IPS-NIHi7 (cell line): ENCODE measurements at regions not wholly inside any gene's neighbourhood (a gene's known extent, or its start where the extent isn't known, plus 50 kb on each side); places are given as distances from the start of the nearest gene placed in this dataset.
"Not testable (repeated sequence)": the region's sequence is repeated elsewhere in the genome, so short reads cannot be mapped to it uniquely, and the experiment has no call there.

ENCODE experiments used
- DNase-seq: peaks from one replicate; pipeline ENCODE4 v3.0.0; 2012; ENCODE audit warnings: mixed read lengths; ENCODE audit errors: extremely low spot score

GRCh38 chr11:3514635-3515424, 127.0 kb downstream of the ART5 start:
- not testable (repeated sequence) for DNase-seq

GRCh38 chr11:3513311-3513710, 128.5 kb downstream of the ART5 start:
- DNase-seq, result not testable (repeated sequence)

- DNase-seq, result not testable (repeated sequence)
Measured at GRCh38 chr11:3512751-3513150, 129.0 kb downstream of the ART5 start.

GRCh38 chr11:3512133-3512703, 129.6 kb downstream of the ART5 start:
- DNase-seq, result peak; percentile 6

GRCh38 chr11:3511416-3512132, 130.2 kb downstream of the ART5 start:
- DNase-seq, result not testable (repeated sequence)

GRCh38 chr11:3509563-3509962, 130.6 kb upstream of the ZNF195 start:
- DNase-seq, result not testable (repeated sequence)

- DNase-seq, result not testable (repeated sequence)
Measured at GRCh38 chr11:3499198-3499597, 120.3 kb upstream of the ZNF195 start.

- DNase-seq, result not testable (repeated sequence)
Measured at GRCh38 chr11:3498356-3498755, 119.4 kb upstream of the ZNF195 start.

- not testable (repeated sequence) for DNase-seq
Measured at GRCh38 chr11:3493152-3493551, 114.2 kb upstream of the ZNF195 start.

GRCh38 chr11:3488003-3488402, 109.1 kb upstream of the ZNF195 start:
- not testable (repeated sequence) for DNase-seq

GRCh38 chr11:3485737-3486136, 106.8 kb upstream of the ZNF195 start:
- peak; percentile 27 for DNase-seq

GRCh38 chr11:3476937-3477885, 98.3 kb upstream of the ZNF195 start:
- DNase-seq, result peak; percentile 12

GRCh38 chr11:3476084-3476936, 97.4 kb upstream of the ZNF195 start:
- not testable (repeated sequence) for DNase-seq

GRCh38 chr11:3468963-3469362, 90.0 kb upstream of the ZNF195 start:
- DNase-seq, result peak; percentile 10

- DNase-seq, result not testable (repeated sequence)
Measured at GRCh38 chr11:3467599-3467998, 88.7 kb upstream of the ZNF195 start.

- not testable (repeated sequence) for DNase-seq
Measured at GRCh38 chr11:3455666-3456065, 76.7 kb upstream of the ZNF195 start.

- not testable (repeated sequence) for DNase-seq
Measured at GRCh38 chr11:3454844-3455243, 75.9 kb upstream of the ZNF195 start.

- DNase-seq, result not testable (repeated sequence)
Measured at GRCh38 chr11:3453596-3454256, 74.8 kb upstream of the ZNF195 start.

- not testable (repeated sequence) for DNase-seq
Measured at GRCh38 chr11:3450822-3451221, 71.9 kb upstream of the ZNF195 start.

- DNase-seq, result not testable (repeated sequence)
Measured at GRCh38 chr11:3445535-3445934, 66.6 kb upstream of the ZNF195 start.
